ENCODE measurements at regions not wholly inside any gene's neighbourhood (a gene's known extent, or its start where the extent isn't known, plus 50 kb on each side); places are given as distances from the start of the nearest gene placed in this dataset.

DNA sequence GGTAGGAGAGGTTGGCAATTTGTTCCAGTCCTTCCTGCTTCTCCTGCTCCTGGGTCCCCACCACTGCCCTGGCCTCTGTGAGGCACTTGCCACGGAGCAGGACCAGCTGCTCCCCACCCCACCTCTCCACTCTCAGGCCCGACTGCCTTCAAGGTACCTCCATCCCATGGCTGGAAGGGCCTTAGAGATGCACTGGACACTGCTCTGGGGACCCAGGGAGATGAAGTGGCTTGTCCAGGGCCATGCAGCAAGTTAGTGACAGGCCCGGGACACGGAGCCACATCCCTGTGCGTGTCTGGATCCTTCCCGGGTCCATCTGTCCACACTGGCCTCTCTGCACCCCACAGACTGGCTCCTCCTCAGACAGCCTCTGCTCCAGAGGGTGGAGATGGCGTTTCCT lies 105.3 kb downstream of the CPZ start:
- TF ChIP-seq, protein P1, sequence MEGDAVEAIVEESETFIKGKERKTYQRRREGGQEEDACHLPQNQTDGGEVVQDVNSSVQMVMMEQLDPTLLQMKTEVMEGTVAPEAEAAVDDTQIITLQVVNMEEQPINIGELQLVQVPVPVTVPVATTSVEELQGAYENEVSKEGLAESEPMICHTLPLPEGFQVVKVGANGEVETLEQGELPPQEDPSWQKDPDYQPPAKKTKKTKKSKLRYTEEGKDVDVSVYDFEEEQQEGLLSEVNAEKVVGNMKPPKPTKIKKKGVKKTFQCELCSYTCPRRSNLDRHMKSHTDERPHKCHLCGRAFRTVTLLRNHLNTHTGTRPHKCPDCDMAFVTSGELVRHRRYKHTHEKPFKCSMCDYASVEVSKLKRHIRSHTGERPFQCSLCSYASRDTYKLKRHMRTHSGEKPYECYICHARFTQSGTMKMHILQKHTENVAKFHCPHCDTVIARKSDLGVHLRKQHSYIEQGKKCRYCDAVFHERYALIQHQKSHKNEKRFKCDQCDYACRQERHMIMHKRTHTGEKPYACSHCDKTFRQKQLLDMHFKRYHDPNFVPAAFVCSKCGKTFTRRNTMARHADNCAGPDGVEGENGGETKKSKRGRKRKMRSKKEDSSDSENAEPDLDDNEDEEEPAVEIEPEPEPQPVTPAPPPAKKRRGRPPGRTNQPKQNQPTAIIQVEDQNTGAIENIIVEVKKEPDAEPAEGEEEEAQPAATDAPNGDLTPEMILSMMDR (conservative IDR thresholded peaks at IDR 0.05; ENCODE audit: low read length): no peak

DNA sequence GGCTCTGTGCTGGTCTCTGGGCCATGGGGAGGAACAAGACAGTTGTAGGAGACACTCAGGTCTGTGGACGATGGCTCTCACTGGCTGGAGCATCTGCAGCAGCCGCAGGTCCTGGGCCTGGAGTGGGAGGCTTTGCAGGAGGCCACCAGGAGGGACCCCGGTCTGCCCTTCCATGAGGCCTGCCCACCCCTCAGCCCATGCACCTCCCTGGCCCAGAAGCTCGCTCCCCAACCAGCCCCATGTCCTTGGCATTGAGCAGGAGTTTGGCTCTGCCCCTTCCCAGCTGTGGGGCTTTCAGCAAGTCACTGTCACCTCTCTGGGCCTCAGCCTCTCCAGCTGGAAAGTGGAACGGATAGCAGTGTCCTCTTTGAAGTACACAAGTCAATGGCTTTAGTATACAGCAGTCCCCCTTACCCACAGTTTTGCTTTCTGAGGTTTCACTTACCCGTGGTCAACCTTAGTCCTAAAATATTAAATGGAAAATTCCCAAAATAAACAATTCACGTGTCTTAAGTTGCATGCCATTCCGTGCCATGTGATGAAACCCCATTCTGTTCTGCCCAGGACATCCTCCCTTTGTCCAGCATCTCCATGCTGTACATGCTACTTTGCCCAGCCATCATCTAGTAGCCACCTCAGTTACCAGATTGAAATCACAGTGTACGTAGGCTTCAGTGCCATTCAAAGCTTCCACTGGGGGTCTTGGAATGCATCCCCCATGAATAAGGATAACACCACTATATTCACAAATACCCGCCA lies 104.0 kb downstream of the CPZ start:
- TF ChIP-seq, protein P1 (conservative IDR thresholded peaks at IDR 0.05; ENCODE audit: low read length): no peak
- no peak overlapping the region for H3K4me3 ChIP-seq (ENCODE audit: low read length)
- no peak for DNase-seq (ENCODE audit: low read depth)

More for the DNA sequence above, 105.3 kb downstream of the CPZ start:
- DNase-seq (ENCODE audit: low read depth): no peak
- H3K4me3 ChIP-seq (ENCODE audit: low read length): no peak overlapping the region

DNA sequence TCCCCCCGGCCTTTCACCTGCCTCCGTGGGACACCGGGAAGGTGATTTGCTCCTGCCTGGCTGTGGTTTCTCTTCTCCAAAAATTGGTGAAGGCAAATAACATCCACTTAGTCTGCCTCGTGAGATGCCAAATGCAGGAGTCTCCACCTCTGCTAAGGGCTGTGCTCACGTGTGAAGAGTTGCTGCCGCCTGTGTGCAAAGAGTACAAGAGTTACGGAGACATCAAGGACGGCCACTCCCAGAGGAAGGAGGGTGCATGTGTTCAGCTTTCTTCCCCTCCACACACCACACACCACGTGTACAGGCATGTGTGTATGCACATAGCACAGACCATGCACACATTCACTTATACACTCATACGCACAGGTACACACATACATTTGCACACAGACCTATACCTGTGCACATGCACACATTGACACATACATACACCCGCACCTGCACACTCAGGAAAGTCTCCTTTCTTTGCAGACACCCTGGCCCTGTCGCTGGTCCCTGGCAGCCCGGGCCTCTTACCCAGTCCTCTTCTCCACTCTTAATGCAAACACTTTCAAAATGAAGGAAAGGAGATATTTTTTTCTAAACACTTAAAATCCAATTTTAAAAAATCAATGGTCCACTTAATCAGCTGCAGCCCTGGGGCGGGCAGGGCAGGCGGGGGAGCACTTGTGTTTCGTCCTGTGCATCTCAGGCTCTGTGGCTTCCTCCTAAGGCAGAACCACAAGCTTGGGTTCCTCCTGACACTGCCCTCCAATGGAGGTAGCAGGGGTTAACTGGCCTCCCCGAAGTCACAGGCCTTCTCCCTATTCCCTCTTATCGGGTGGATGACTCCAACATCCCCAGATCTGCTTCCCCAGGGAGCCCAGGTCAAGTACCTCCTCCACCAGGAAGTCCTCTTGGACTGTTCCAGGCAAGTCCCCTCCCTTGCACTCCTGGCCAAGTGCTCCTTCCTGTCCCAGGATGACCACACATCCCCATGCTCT lies 103.0 kb downstream of the CPZ start:
- no peak for DNase-seq (ENCODE audit: low read depth)
- TF ChIP-seq, protein P1 (conservative IDR thresholded peaks at IDR 0.05; ENCODE audit: low read length): no peak
- H3K4me3 ChIP-seq (ENCODE audit: low read length): no peak overlapping the region

DNA sequence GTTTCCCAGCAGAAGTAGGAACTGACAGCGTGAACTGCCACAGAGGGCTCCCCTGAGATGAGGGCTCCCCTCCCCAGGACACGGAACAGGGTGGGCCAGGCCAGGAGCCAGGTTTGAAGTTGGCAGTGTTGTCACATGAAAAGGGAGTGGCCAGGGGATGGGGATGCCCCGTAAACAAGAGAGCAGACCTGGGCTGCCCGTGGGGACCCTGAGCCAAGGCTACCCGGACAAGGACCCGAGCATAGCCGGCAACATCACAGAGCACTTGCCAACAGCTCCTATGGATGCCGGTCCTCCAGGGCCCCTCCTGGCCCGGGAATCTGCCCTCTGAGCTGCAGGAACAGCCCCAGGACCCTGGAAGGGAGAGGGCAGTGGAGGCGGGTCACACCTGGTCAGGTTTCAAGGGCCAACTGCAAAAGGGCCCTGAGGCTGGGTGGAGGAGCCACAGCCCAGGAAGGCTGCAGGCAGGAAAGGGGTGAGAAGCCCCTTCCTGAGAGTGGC lies 102.1 kb downstream of the CPZ start:
- no peak for DNase-seq (ENCODE audit: low read depth)
- TF ChIP-seq, protein P1 (conservative IDR thresholded peaks at IDR 0.05; ENCODE audit: low read length): no peak

DNA sequence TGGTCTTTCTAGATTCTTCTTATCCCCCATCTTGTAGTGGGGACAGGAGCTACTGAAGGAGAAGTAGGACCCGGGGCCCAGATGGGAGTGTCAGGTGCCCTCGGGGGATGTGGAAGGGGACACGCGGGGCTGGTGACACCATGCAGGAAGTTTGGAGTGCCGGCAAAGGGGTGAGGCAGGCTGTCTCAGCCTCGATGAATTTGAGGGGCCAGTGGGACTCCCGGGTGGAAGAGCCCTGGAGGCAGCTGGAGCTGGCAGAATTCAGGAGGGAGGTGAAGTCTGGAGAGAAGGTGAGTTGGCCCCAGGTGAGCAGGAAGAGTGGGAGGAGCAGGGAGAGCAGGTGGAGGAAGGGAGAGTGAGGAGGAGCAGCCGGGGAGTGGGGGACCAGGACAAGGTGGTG lies 101.7 kb downstream of the CPZ start:
- TF ChIP-seq, protein P1 (conservative IDR thresholded peaks at IDR 0.05; ENCODE audit: low read length): no peak
- no peak overlapping the region for H3K4me3 ChIP-seq (ENCODE audit: low read length)
- no peak for DNase-seq (ENCODE audit: low read depth)

More for the DNA sequence above, 102.1 kb downstream of the CPZ start:
- no peak overlapping the region for H3K4me3 ChIP-seq (ENCODE audit: low read length)

DNA sequence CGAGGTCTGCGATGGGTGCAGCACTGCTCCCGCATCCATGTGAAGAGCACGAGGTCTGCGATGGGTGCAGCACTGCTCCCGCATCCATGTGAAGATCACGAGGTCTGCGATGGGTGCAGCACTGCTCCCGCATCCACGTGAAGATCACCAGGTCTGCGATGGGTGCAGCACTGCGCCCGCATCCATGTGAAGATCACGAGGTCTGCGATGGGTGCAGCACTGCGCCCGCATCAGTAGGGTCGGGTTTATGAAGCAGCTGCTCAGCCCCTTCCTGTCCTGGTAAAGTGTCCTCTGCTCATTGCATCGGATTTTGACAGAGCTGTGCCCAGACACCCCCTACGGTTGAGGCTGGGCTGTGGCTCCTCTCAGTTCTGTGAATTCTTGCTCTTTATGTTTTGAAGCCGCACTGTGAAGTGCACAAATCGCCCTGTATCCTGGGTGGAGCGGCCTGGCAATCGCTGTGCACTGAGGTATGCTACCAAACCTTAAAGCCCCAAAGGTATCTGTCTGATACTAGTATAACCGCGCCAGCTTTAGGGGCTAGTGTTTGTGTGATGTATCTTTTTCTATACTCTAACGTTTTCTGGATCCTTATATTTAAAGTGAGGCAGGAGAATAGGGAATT lies 98.7 kb downstream of the CPZ start:
- no peak for DNase-seq (ENCODE audit: low read depth)
- TF ChIP-seq, protein P1 (conservative IDR thresholded peaks at IDR 0.05; ENCODE audit: low read length): no peak
- H3K4me3 ChIP-seq (ENCODE audit: low read length): no peak overlapping the region
